Ovary (tissue), 3 donors: ENCODE measurements at regions not wholly inside any gene's neighbourhood (a gene's known extent, or its start where the extent isn't known, plus 50 kb on each side); places are given as distances from the start of the nearest gene placed in this dataset.

Experiments
- EP300 ChIP-seq: sonication (generic); formaldehyde crosslinking; IDR thresholded peaks from one replicate; pipeline ENCODE4 v1.6.1; 2017; ENCODE audit warnings: antibody characterized with exemption
- POLR2A ChIP-seq: fragments of 450-650 bp; IDR thresholded peaks from one replicate; pipeline ENCODE4 v1.6.1; 2017; ENCODE audit warnings: antibody characterized with exemption, mild to moderate bottlenecking, moderate library complexity
- TF ChIP-seq, protein P1 (sequence below), 3 donors: fragments of 450-650 bp in 2 of 3; fragments of 200-600 bp in 1 of 3; IDR thresholded peaks; one replicate each; pipeline versions ENCODE4 v1.5.1 to v1.8.0; 2016 to 2022; ENCODE audit warnings: antibody characterized with exemption in 3 of 3, mild to moderate bottlenecking in 1 of 3
- donor health status: DM: no; HTN: no; CAD: no.

DNA sequence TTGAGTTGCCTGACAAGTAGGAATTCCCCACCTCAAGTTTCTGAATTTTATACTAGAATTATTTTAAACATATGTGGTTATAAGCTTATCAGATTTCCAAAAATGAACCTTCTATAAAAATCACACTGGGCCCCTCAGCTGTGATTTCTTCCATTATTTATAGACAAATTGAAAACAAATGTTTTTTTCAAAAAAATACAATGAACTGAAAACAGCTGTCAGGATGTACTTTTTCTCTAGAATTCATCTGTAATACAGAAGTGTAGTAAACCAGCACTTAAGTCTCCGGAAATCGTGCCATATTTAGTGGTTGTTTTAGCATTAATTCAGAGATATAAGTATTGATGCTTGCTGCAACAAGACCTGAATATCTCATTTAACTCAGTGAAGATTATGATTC is 74.0 kb downstream of the SPRY1 start:
- TF ChIP-seq, protein P1, sequence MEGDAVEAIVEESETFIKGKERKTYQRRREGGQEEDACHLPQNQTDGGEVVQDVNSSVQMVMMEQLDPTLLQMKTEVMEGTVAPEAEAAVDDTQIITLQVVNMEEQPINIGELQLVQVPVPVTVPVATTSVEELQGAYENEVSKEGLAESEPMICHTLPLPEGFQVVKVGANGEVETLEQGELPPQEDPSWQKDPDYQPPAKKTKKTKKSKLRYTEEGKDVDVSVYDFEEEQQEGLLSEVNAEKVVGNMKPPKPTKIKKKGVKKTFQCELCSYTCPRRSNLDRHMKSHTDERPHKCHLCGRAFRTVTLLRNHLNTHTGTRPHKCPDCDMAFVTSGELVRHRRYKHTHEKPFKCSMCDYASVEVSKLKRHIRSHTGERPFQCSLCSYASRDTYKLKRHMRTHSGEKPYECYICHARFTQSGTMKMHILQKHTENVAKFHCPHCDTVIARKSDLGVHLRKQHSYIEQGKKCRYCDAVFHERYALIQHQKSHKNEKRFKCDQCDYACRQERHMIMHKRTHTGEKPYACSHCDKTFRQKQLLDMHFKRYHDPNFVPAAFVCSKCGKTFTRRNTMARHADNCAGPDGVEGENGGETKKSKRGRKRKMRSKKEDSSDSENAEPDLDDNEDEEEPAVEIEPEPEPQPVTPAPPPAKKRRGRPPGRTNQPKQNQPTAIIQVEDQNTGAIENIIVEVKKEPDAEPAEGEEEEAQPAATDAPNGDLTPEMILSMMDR (IDR thresholded peaks at IDR 0.05): no peak
- TF ChIP-seq POLR2A (no peak), EP300 (no peak)
